ENCODE measurements at regions not wholly inside any gene's neighbourhood (a gene's known extent, or its start where the extent isn't known, plus 50 kb on each side); places are given as distances from the start of the nearest gene placed in this dataset.

- no peak for TF ChIP-seq CTCF (IDR thresholded peaks at IDR 0.05; ENCODE audit: low read length)
- no peak for TF ChIP-seq EZH2 (optimal IDR thresholded peaks at IDR 0.05; ENCODE audit: low read depth, low read length)
- no peak for TF ChIP-seq EZH2phosphoT487 (IDR thresholded peaks at IDR 0.05; ENCODE audit: low read length)
These were observed 717.5 kb downstream of the TUSC7 start for GRCh38 chr3:117427081-117427480.

Measured in MM.1S (cell line).